GM18867 (cell line): ENCODE measurements at regions not wholly inside any gene's neighbourhood (a gene's known extent, or its start where the extent isn't known, plus 50 kb on each side); places are given as distances from the start of the nearest gene placed in this dataset.
A peak's percentile ranks its signal among the peaks of the same experiment; 100 is the strongest.

Experiments
- ATAC-seq: cut with Tn5 transposase; IDR thresholded peaks from one replicate; pipeline ENCODE4 v1.9.1; 2021; ENCODE audit warnings: mild to moderate bottlenecking, moderate library complexity; ENCODE audit not compliant: unreplicated experiment

GRCh38 chr7:35537067-35538023 lies 157.6 kb downstream of the HERPUD2 start:
- ATAC-seq, result peak; percentile 99

DNA sequence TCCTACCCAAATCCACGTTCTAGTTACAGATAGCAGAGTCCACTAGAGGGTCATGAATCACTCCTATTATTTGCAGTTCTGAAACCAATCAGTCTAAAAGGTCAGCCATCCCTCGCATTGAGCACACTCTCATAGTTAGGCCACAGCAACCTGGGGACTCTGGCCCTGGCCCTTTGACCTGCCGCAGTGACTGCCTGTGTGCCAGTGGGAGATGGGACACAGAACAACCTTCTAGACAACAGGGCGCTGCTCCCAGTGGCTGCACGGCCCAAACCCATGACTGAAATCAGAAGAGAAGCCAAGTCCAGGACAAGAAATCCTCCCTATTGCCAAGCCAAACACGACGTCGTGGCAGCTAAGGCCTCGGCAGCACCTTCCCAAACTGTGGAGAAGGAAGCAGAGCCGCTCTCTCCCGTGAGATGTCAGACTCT lies 158.5 kb downstream of the HERPUD2 start:
- no peak for ATAC-seq

GRCh38 chr7:35533902-35534301 lies 161.0 kb downstream of the HERPUD2 start:
- ATAC-seq, result no peak

- no peak for ATAC-seq
Observed at GRCh38 chr7:35530124-35531109, 164.5 kb downstream of the HERPUD2 start.

DNA sequence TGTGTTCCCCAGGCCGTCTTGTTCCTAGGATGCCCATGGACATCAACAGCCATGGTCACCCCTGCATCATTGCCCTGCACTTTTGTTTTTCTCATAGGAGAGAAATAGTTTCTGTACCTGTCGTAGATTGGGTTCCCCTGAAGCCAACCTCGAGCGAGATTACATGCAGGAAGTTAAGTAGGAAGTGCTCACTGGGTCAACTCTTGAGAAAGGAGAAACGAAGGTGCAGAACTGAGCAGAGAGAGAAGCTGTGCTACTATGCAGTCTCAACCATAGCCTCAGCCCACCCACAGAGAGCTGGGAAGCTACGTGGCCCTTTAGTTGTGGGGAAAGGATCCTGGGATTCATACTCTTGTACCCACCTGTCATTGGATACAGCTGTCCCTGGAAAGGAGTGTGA lies 165.2 kb downstream of the HERPUD2 start:
- ATAC-seq, result no peak

GRCh38 chr7:35528381-35528977 lies 166.5 kb downstream of the HERPUD2 start:
- no peak for ATAC-seq

DNA sequence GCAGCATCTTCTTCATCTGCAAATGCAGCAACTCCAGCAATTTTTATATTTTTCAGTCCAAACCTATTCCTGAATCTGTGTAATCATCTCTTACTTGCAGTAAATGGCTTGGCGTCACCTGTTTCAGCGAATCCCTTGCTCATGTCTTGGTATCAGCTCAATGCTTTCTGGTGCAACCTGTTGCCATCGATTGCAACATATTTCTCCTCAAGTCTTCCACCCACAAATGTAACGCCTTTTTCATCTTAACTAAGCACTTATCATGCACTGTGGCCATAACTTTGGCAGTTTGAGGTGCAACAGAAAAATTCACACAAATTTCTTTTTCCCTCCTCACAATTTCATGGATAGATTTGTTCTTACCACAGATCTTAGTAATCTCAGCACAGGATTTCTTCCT lies 168.3 kb downstream of the HERPUD2 start:
- no peak for ATAC-seq

DNA sequence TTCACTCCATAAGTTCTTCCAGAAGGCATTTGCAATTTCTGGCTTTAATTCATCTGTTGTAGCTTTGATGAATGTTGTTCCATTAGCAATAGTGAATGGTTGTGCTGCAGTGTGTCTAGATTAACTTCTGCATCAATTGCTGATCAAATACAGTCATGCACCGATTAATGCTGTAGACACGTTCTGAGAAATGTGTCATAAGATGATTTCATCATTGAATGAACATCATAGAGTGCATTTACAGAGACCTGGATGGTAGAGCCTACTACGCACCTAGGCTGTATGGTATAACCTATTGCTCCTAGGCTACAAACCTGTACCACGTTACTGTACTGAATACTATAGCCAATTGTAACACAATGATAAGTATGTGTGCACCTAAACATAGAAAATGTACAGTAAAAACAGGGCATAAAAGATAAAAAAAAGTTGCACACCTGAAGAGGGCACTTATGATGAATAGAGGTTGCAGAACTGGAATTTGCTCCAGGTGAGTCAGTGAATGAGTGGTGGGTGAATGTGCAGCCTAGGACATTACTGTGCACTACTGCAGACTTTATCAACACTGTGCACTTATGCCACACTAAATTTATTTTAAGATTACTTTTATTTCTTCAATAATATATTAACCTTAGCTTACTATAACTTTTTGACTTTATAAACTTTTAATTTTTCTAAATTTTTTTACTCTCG lies 170.7 kb downstream of the HERPUD2 start:
- no peak for ATAC-seq

GRCh38 chr7:35523292-35523691 lies 171.6 kb downstream of the HERPUD2 start:
- ATAC-seq, result no peak

DNA sequence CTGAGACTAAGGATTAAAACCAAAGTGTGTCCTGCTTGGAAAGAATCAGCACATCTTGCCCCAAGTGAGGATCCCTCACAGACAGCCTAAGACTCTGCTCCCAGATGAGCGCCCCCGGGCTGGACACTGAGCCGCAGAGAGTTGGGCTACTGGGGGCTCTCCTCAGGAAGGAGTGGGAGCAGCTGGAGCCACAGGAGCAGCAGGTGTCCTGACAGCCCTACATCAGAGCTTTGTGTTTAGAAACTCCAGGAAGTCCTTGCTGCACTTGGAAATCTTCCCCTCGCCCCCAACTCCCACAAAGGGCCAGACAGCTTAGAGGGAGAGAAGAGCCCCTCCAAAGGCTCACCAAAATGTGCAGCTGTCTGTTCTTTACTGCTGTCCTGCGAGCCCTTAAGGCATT lies 172.2 kb downstream of the HERPUD2 start:
- ATAC-seq, result no peak

DNA sequence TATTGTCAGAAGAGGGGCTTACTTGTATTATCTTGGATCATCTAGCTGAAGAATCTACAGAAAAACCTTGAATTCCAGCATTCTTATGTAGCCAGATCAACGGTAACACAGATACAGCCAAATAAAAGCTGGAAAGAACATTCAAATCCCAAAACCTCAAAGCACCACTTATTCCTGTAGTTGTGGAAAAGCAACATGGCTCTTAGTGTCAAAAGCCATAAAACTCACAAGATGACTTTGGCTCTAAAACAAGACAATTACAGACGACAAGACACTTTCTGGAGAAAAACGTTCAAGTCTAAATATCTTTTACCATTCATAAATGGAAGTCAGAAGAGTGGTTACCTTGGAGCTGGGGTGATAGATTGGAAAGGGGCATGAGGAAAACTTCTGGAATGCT lies 173.0 kb downstream of the HERPUD2 start:
- no peak for ATAC-seq

DNA sequence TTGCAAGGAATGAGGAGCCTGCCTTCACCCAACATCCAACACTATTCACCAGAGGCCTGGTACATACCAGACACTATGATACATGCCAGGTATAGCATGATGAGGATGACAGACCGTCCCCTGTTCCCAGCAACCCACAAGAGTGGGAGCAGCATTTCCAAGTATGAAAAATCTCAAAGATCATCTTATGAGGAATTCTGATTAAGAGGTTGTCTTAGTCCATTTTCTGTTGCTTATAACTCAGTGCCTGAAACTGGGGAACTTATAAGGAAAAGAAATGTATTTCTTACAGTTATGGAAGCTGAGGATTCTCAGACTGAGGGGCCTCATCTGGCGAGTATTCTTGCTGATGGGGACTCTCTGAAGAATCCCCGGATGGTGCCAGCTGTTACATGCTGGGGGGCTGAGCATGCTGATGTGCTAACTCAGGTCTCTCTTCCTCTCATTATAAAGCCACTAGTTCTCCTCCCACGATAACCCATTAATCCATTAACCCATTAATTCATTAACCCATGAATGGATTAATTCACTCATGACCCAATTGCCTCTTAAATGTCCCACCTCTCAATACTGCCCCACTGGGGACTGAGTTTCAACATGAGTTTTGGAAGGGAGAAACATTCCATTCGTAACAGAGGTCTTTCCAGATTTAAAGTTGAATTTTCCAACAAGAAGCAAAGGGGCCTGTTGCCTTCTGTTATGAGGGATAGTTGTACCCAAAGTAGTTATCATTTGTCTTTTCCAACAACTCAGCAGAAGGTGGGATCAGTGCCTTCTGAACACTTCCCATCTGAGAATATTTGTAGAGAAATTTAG lies 173.9 kb downstream of the HERPUD2 start:
- ATAC-seq, result no peak

- peak; percentile 91 for ATAC-seq
Observed at GRCh38 chr7:35519971-35520809, 174.7 kb downstream of the HERPUD2 start.

- ATAC-seq, result no peak
Observed at GRCh38 chr7:35518767-35519166, 176.2 kb downstream of the HERPUD2 start.

- no peak for ATAC-seq
Observed at GRCh38 chr7:35516498-35516897, 178.4 kb downstream of the HERPUD2 start.

- ATAC-seq, result no peak
Observed at GRCh38 chr7:35513828-35514227, 181.1 kb downstream of the HERPUD2 start.

- ATAC-seq, result no peak
Observed at GRCh38 chr7:35513195-35513594, 181.7 kb downstream of the HERPUD2 start.

GRCh38 chr7:35512716-35513115 lies 182.2 kb downstream of the HERPUD2 start:
- no peak for ATAC-seq
